Lung (tissue), 11 donors: ENCODE measurements at regions not wholly inside any gene's neighbourhood (a gene's known extent, or its start where the extent isn't known, plus 50 kb on each side); places are given as distances from the start of the nearest gene placed in this dataset.

Experiments
- ATAC-seq: fragments of 200-7000 bp; cut with Tn5 transposase; one replicate; pipeline ENCODE4 v1.9.1; 2020; ENCODE audit warnings: moderate number of reproducible peaks; ENCODE audit not compliant: insufficient read depth, low FRiP score
- DNase-seq, 3 donors: peaks; one replicate each; pipeline ENCODE4 v3.0.0-alpha.2; 2013 to 2017
- H3K27ac ChIP-seq, 2 donors: one replicate each; pipeline ENCODE4 v1.5.1; 2013; ENCODE audit warnings: mild to moderate bottlenecking in 2 of 2, moderate library complexity in 2 of 2, control low read depth in 1 of 2, inconsistent platforms in 1 of 2, low read depth in 1 of 2, low read length in 1 of 2
- H3K27me3 ChIP-seq, 3 donors: one replicate each; pipeline ENCODE4 v1.5.1; 2013; ENCODE audit warnings: low read length in 2 of 3; ENCODE audit not compliant: control insufficient read depth in 3 of 3, insufficient read depth in 3 of 3
- H3K36me3 ChIP-seq, 4 donors: one replicate each; pipeline ENCODE4 v1.5.1; 2013; ENCODE audit warnings: low read length in 4 of 4, mild to moderate bottlenecking in 1 of 4, moderate library complexity in 1 of 4; ENCODE audit not compliant: control insufficient read depth in 4 of 4, insufficient read depth in 4 of 4
- H3K4me1 ChIP-seq, 5 donors: one replicate each; pipeline ENCODE4 v1.5.1; 2013; ENCODE audit warnings: low read length in 5 of 5, mild to moderate bottlenecking in 2 of 5, moderate library complexity in 1 of 5; ENCODE audit not compliant: control insufficient read depth in 5 of 5, insufficient read depth in 5 of 5
- H3K4me3 ChIP-seq: one replicate; pipeline ENCODE4 v1.5.1; 2013; ENCODE audit warnings: mild to moderate bottlenecking, control low read depth, moderate library complexity
- H3K9ac ChIP-seq, 2 donors: one replicate each; pipeline ENCODE4 v1.5.1; 2013; ENCODE audit warnings: low read length in 2 of 2, control low read depth in 1 of 2; ENCODE audit not compliant: insufficient read depth in 1 of 2
- H3K9me3 ChIP-seq, 4 donors: one replicate each; pipeline ENCODE4 v1.5.1; 2013; ENCODE audit warnings: low read length in 3 of 4, mild to moderate bottlenecking in 1 of 4, moderate library complexity in 1 of 4; ENCODE audit not compliant: control insufficient read depth in 4 of 4, insufficient read depth in 3 of 4
- WGBS, 2 donors: extraction: QIAGEN DNeasy Blood & Tissue Kit; methylation state at CpG; one replicate each; pipeline ENCODE4 v1.1.7; 2013; 5-methylcytosine and 5-hydroxymethylcytosine counted together
- TF ChIP-seq, protein P1 (sequence below): IDR thresholded peaks from 2 replicates; pipeline ENCODE4 v1.5.1; 2012; ENCODE audit warnings: mild to moderate bottlenecking; ENCODE audit errors: control extremely low read depth, extremely low read depth
- donor health status: control.
- donor health status: control.
- donor health status: Bipolar disorder and iron deficiency.
- donor health status: healthy.
- donor health status: DM: yes; HTN: yes; CAD: no.

DNA sequence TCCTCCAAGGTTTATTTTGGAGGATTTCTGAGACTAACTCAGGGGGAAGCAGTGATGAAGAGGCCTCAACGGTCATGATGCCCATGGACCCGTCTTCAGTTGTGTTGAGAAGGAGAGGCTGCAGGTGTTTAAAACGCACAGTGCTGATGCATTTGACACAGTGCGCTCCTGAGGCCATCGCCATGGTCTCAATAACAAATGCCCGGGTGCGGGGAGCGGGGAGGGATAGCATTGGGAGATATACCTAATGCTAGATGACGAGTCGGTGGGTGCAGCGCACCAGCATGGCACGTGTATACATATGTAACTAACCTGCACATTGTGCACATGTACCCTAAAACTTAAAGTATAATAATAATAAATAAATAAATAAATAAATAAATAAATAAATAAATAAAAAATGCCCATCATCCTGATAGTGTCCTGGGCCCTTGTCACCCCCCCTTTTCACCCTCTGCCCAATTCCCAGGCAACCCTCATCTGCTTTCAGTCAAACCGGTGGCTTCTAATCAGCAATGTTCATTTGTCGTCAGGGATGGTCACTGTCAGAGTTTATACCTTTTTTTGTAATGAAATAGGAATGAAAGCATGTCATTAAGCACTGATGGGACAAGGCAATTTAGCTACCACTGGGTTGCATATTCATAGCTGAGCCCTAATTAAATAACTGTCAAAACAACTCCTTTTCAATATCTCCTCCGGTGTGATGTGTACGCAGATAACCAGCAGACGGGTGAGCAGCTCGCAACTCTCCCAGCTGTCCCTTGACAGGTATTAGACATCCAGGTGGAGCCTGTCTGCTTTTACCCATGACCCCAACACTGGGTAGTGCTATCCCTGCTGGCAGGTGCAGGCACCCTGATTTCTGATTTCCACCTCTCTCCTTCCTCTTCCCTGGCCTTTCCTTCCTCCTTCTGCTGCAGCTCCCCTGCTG lies 95.9 kb downstream of the KCNF1 start:
- Histone ChIP-seq H3K9ac (no peak overlapping the region), H3K4me1 (no peaks in the 10 kb centered on the region), H3K27me3 (no peaks in the 10 kb centered on the region), H3K4me3 (no peak overlapping the region), H3K27ac (no peak overlapping the region), H3K36me3 (no peaks in the 10 kb centered on the region), H3K9me3 (peaks cover 0 to 12% (median 0%) of the 10 kb centered on the region in 4 donors)
- TF ChIP-seq, protein P1, sequence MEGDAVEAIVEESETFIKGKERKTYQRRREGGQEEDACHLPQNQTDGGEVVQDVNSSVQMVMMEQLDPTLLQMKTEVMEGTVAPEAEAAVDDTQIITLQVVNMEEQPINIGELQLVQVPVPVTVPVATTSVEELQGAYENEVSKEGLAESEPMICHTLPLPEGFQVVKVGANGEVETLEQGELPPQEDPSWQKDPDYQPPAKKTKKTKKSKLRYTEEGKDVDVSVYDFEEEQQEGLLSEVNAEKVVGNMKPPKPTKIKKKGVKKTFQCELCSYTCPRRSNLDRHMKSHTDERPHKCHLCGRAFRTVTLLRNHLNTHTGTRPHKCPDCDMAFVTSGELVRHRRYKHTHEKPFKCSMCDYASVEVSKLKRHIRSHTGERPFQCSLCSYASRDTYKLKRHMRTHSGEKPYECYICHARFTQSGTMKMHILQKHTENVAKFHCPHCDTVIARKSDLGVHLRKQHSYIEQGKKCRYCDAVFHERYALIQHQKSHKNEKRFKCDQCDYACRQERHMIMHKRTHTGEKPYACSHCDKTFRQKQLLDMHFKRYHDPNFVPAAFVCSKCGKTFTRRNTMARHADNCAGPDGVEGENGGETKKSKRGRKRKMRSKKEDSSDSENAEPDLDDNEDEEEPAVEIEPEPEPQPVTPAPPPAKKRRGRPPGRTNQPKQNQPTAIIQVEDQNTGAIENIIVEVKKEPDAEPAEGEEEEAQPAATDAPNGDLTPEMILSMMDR, result no peak
- WGBS, 2 donors, result 92 to 97% methylated on average over 17 to 18 of the region's 18 CpGs
- no peak for ATAC-seq
- DNase-seq, result no peak

DNA sequence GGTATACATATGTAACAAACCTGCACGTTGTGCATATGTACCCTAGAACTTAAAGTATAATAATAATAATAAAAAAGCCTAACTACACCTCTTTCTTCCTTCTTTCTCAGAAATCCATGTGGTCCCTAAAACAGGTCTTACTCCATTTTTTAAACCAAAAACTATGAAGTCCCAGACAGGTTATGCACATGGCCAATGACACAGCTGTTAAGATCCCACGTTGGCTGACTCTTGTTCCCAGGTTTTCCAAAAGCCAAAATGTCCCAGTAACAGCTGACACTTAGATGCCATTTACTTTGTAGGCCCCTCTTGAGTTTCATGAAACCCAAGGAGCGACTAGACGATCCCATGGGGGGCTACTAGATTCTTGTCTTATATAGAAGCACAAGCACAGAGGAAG lies 97.0 kb downstream of the KCNF1 start:
- peaks cover 0 to 10% (median 0%) of the 10 kb centered on the region in 4 donors for H3K9me3 ChIP-seq
- DNase-seq (no peak), ATAC-seq (no peak)
- no peak overlapping the region for H3K4me3 ChIP-seq
- no peaks in the 10 kb centered on the region for H3K27me3 ChIP-seq
- no peak overlapping the region for H3K9ac ChIP-seq
- H3K36me3 ChIP-seq, result no peaks in the 10 kb centered on the region
- 87 to 96% methylated on average over 4 of the region's 4 CpGs for WGBS, 2 donors
- H3K27ac ChIP-seq, result no peak overlapping the region
- H3K4me1 ChIP-seq, result no peaks in the 10 kb centered on the region
- TF ChIP-seq, protein P1, result no peak

DNA sequence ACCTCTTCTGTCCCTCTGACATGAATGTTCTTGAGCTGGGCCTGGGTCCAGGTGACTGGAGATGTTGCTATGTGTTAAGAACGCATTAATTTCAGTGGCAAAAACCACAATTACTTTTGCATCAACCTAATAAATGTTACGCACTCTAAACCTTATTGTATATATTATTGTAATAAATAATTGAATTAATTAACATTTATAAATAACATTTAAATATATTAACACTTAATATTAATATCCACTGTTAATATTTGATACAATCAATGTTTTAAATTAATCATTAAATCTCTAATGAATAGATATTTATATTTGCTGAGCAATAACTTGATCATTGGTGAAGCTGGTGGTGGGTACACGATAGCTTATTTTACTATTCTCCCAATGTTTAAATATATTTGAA lies 97.4 kb downstream of the KCNF1 start:
- Histone ChIP-seq H3K4me3 (no peak overlapping the region), H3K27me3 (no peaks in the 10 kb centered on the region), H3K9ac (no peak overlapping the region), H3K4me1 (no peaks in the 10 kb centered on the region), H3K9me3 (peaks cover 0 to 10% (median 0%) of the 10 kb centered on the region in 4 donors), H3K27ac (no peak overlapping the region), H3K36me3 (no peaks in the 10 kb centered on the region)
- TF ChIP-seq, protein P1, result no peak
- WGBS, 2 donors, result 95 to 97% methylated on average over 3 of the region's 3 CpGs
- DNase-seq, result no peak
- no peak for ATAC-seq
